ENCODE measurements at regions not wholly inside any gene's neighbourhood (a gene's known extent, or its start where the extent isn't known, plus 50 kb on each side); places are given as distances from the start of the nearest gene placed in this dataset.

GRCh38 chr10:33553748-33554571 lies 219.5 kb upstream of the NRP1 start:
- TF ChIP-seq CTCF (IDR thresholded peaks at IDR 0.05; ENCODE audit: low read depth, low read length, poor library complexity, severe bottlenecking) (no peak), EZH2phosphoT487 (IDR thresholded peaks at IDR 0.05; ENCODE audit: borderline replicate concordance, low read length) (no peak)
